ENCODE measurements at regions not wholly inside any gene's neighbourhood (a gene's known extent, or its start where the extent isn't known, plus 50 kb on each side); places are given as distances from the start of the nearest gene placed in this dataset.

GRCh38 chr13:48833412-48833811, 142.3 kb upstream of the FNDC3A start:
- TF ChIP-seq CTCF (IDR thresholded peaks at IDR 0.05) (no peak), POLR2A (IDR thresholded peaks at IDR 0.05) (no peak)

Data from Peyer's patch (tissue), 4 donors.